GM06990 (cell line): ENCODE measurements at regions not wholly inside any gene's neighbourhood (a gene's known extent, or its start where the extent isn't known, plus 50 kb on each side); places are given as distances from the start of the nearest gene placed in this dataset.
"Not testable (repeated sequence)": the region's sequence is repeated elsewhere in the genome, so short reads cannot be mapped to it uniquely, and the experiment has no call there.

ENCODE experiments used
- DNase-seq: peaks from one replicate; pipeline ENCODE4 v3.0.0-alpha.2; 2011; ENCODE audit not compliant: insufficient read length; ENCODE audit errors: extremely low read depth
- H3K27me3 ChIP-seq: replicated peaks from 2 replicates; pipeline ENCODE4 v1.6.0; 2011; ENCODE audit warnings: low read length; ENCODE audit not compliant: control insufficient read depth, insufficient read depth
- H3K36me3 ChIP-seq: 2 replicates; pipeline ENCODE4 v1.5.1; 2011; ENCODE audit warnings: low read length; ENCODE audit not compliant: control insufficient read depth, insufficient read depth
- H3K4me3 ChIP-seq: replicated peaks from 2 replicates; pipeline ENCODE4 v1.5.1; 2011; ENCODE audit warnings: low read depth, mild to moderate bottlenecking, control low read depth, low read length
- TF ChIP-seq, protein P1 (sequence below): IDR thresholded peaks from 2 replicates; pipeline ENCODE4 v1.5.1; 2011; ENCODE audit warnings: low read length, control low read depth, mild to moderate bottlenecking, inconsistent platforms; ENCODE audit not compliant: insufficient read depth, poor library complexity, severe bottlenecking

DNA sequence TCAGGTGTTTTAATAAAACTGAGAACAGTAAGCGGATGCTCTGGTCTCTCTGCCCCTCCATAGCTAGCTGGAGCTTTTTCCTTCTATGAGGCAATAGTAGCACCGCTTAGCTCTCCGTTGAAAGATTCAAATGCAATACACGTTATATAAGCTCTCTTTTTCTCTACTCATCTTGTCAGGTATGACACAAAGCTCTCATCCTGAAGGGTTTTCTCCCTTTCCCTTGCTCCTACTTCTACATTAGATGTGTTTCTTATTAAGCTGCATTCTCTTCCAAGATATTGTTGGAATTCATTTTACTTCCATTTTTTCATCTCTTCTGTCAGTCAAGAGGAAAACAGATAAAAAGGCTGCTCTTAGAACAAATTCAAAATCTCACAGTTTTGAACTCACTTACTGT lies 434.6 kb upstream of the DDX18 start:
- H3K36me3 ChIP-seq, result no peaks in the 10 kb centered on the region

DNA sequence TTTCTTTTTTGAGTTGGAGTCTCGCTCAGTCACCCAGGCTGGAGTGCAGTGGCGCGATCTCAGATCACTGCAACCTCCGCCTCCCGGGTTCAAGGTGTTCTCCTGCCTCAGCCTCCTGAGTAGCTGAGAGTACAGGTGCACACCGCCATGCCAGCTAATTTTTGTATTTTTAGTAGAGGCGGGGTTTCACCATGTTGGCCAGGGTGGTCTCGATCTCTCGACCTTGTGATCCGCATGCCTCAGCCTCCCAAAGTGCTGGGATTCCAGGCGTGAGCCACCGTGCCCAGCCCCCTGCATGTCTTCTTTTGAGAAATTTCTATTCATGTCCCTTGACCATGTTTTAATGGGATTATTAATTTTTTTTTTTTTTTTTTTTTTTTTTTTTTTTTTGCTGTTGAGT lies 430.5 kb upstream of the DDX18 start:
- H3K27me3 ChIP-seq, DNase-seq, H3K4me3 ChIP-seq, H3K36me3 ChIP-seq: not testable (repeated sequence)

More for the DNA sequence above, 434.6 kb upstream of the DDX18 start:
- no peak for DNase-seq
- TF ChIP-seq, protein P1, sequence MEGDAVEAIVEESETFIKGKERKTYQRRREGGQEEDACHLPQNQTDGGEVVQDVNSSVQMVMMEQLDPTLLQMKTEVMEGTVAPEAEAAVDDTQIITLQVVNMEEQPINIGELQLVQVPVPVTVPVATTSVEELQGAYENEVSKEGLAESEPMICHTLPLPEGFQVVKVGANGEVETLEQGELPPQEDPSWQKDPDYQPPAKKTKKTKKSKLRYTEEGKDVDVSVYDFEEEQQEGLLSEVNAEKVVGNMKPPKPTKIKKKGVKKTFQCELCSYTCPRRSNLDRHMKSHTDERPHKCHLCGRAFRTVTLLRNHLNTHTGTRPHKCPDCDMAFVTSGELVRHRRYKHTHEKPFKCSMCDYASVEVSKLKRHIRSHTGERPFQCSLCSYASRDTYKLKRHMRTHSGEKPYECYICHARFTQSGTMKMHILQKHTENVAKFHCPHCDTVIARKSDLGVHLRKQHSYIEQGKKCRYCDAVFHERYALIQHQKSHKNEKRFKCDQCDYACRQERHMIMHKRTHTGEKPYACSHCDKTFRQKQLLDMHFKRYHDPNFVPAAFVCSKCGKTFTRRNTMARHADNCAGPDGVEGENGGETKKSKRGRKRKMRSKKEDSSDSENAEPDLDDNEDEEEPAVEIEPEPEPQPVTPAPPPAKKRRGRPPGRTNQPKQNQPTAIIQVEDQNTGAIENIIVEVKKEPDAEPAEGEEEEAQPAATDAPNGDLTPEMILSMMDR, result no peak
- Histone ChIP-seq H3K27me3 (no peaks in the 10 kb centered on the region), H3K4me3 (no peak overlapping the region)

DNA sequence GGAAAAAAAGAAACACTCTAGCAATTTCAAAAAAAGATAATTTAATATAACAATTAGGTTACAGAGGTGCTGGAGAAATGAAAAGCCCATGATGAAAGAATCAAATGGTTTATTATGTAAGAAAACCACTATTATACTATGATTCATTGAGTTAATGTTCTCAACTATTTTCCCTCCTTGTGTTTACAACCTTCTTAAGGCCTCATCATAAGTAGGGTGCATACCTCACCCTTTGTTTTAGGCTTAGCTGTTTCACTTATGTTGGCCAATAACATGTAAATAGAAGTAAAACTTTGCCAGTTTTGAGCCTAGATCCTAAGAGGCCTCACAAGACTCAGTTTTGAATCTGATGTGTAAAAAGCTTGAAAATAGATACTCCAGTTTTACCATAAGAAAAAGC lies 418.3 kb upstream of the DDX18 start:
- no peaks in the 10 kb centered on the region for H3K27me3 ChIP-seq
- TF ChIP-seq, protein P1, result no peak
- H3K36me3 ChIP-seq, result no peaks in the 10 kb centered on the region
- no peak overlapping the region for H3K4me3 ChIP-seq
- DNase-seq, result no peak

DNA sequence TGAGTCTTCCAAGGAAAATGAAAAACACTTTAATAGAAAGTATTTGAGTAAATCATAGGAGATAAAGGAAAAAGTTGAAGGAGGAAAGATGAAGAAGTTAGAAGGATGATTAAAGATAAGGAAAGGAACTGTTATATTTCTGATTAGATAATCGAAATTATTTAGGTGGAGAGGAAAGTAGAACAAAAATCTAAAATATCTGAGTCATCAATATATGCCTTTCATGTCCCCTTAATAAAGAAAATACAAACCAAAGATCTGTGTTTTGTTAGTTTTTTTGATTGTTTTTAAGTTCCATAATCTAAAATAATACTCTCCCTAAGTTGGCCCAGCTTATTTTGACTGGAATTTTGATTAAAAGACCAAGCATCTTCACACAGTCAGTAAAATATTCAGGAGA lies 412.9 kb upstream of the DDX18 start:
- TF ChIP-seq, protein P1, result no peak
- Histone ChIP-seq H3K4me3 (no peak overlapping the region), H3K27me3 (no peaks in the 10 kb centered on the region), H3K36me3 (no peaks in the 10 kb centered on the region)
- DNase-seq, result no peak

DNA sequence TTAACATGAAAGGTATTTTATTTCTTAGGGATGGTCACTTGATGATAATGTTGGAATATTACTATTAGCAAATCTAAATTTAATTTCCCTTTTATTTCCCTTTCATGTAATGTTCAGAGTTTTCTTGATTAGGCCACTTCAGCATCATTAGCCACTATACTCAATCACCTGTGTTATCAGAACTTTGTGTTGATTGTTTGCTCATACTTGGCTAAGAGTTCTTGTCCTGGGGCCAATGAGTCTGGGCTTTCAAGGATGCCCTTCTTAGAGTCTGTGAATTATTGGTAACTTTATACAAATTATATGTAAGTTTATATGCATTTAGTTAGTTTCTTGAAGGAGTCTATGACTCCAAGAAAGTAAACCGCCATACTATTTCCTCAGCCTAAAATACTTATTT lies 408.0 kb upstream of the DDX18 start:
- Histone ChIP-seq H3K4me3 (no peak overlapping the region), H3K27me3 (no peaks in the 10 kb centered on the region), H3K36me3 (no peaks in the 10 kb centered on the region)
- no peak for DNase-seq
- TF ChIP-seq, protein P1, result no peak

DNA sequence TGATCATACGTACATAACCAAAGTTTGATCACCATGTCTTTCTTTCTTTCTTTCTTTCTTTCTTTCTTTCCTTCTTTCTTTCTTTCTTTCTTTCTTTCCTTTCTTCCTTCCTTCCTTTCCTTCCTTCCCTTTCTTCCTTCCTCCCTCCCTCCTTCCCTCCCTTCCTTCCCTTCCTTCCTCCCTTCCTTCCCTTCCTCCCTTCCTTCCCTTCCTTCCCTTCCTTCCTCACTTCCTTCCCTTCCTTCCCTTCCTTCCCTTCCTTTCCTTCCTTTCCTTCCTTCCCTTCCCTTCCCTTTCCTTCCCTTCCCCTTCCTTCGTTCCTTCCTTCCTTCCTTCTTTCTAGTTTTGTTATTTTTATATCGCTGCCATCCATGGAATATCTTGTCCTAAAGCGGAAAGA lies 406.7 kb upstream of the DDX18 start:
- no peak for DNase-seq
- TF ChIP-seq, protein P1, result no peak
- H3K4me3 ChIP-seq, result no peak overlapping the region
- H3K27me3 ChIP-seq, result no peaks in the 10 kb centered on the region
- no peaks in the 10 kb centered on the region for H3K36me3 ChIP-seq
